A673 (cell line): ENCODE measurements at regions not wholly inside any gene's neighbourhood (a gene's known extent, or its start where the extent isn't known, plus 50 kb on each side); places are given as distances from the start of the nearest gene placed in this dataset.

Source experiments
- BruUV-seq: library from RNA; stranded (reverse); fragments of 400-500 nt; replicated peaks from 2 replicates; lab custom pipeline; 2021; lab: Mats Ljungman, UMichigan
- CTCF ChIA-PET: fragments of 300-600 bp; sonication (Branson Sonifier 250); formaldehyde crosslinking; loops from one replicate; lab custom pipeline; 2022; ENCODE audit warnings: antibody characterized with exemption; lab: Charles Lee
- POLR2A ChIA-PET: fragments of 300-600 bp; sonication (Branson Sonifier 250); formaldehyde crosslinking; loops from one replicate; lab custom pipeline; 2022; ENCODE audit warnings: antibody characterized with exemption; ENCODE audit not compliant: low non-redundant PET; lab: Charles Lee
- DNase-seq: peaks from one replicate; pipeline ENCODE4 v3.0.0-alpha.2; 2015; ENCODE audit warnings: low spot score
- H3K27ac ChIP-seq: fragments of 200-600 bp; sonication (generic); 2 replicates; pipeline ENCODE4 v1.5.1; 2016; ENCODE audit warnings: mixed run types, low read depth, mild to moderate bottlenecking, mixed read lengths, antibody characterized with exemption, low read length; ENCODE audit not compliant: poor library complexity, severe bottlenecking
- H3K27me3 ChIP-seq: fragments of 200-600 bp; sonication (generic); replicated peaks from 2 replicates; pipeline ENCODE4 v1.6.1; 2017; ENCODE audit warnings: mixed run types, low read depth, mild to moderate bottlenecking, mixed read lengths, antibody characterized with exemption, low read length; ENCODE audit not compliant: insufficient read depth, poor library complexity
- H3K36me3 ChIP-seq: fragments of 200-600 bp; sonication (generic); 2 replicates; pipeline ENCODE4 v1.6.1; 2016; ENCODE audit warnings: mixed run types, mild to moderate bottlenecking, mixed read lengths, antibody characterized with exemption, low read length; ENCODE audit not compliant: insufficient read depth, poor library complexity, severe bottlenecking
- H3K4me1 ChIP-seq: fragments of 200-600 bp; sonication (generic); 2 replicates; pipeline ENCODE4 v1.6.1; 2017; ENCODE audit warnings: mixed run types, mild to moderate bottlenecking, mixed read lengths, antibody characterized with exemption, low read length; ENCODE audit not compliant: insufficient read depth, poor library complexity, severe bottlenecking
- H3K4me3 ChIP-seq: fragments of 200-600 bp; sonication (generic); 2 replicates; pipeline ENCODE4 v1.5.1; 2016; ENCODE audit warnings: low read depth, mixed run types, mild to moderate bottlenecking, mixed read lengths, low read length; ENCODE audit not compliant: poor library complexity, severe bottlenecking
- H3K9me3 ChIP-seq: fragments of 200-600 bp; sonication (generic); 2 replicates; pipeline ENCODE4 v1.6.1; 2016; ENCODE audit warnings: mixed run types, low read depth, mild to moderate bottlenecking, mixed read lengths, antibody characterized with exemption, low read length; ENCODE audit not compliant: poor library complexity, severe bottlenecking
- CTCF ChIP-seq: fragments of 300-800, 200-600 bp; sonication (generic); conservative IDR thresholded peaks from 2 replicates; pipeline ENCODE4 v1.5.1; 2017; ENCODE audit warnings: low read depth, mild to moderate bottlenecking, antibody characterized with exemption, low read length, moderate library complexity, mixed read lengths
- EZH2 ChIP-seq: fragments of 200-600 bp; sonication (generic); IDR thresholded peaks from 2 replicates; pipeline ENCODE4 v1.6.1; 2017; ENCODE audit warnings: borderline replicate concordance, low read depth, mild to moderate bottlenecking, mixed read lengths, antibody characterized with exemption, low read length; ENCODE audit not compliant: poor library complexity, severe bottlenecking
- intact Hi-C: fragments of 100-400 bp; cut with micrococcal nuclease; formaldehyde crosslinking; loops from one replicate; pipeline ENCODE4 v1.10.0; 2022; ENCODE audit not compliant: unreplicated experiment

- no peaks in the 10 kb centered on the region for H3K36me3 ChIP-seq
- H3K4me3 ChIP-seq: no peak overlapping the region
- H3K27ac ChIP-seq: no peak overlapping the region
- POLR2A ChIA-PET: no interaction called here
- BruUV-seq: no TSS peak
- no peak for TF ChIP-seq CTCF
- no peak for TF ChIP-seq EZH2
- intact Hi-C loops: no loop called here
- H3K4me1 ChIP-seq: no peaks in the 10 kb centered on the region
- H3K27me3 ChIP-seq: no peaks in the 10 kb centered on the region
- CTCF ChIA-PET: no interaction called here
- H3K9me3 ChIP-seq: no peaks in the 10 kb centered on the region
- DNase-seq: no peak
Observed at GRCh38 chr4:3689006-3689405, 77.2 kb upstream of the ADRA2C start.

GRCh38 chr4:3688018-3688998, 77.9 kb upstream of the ADRA2C start:
- no peak for DNase-seq

GRCh38 chr4:3687538-3687937, 78.6 kb upstream of the ADRA2C start:
- H3K27me3 ChIP-seq: no peaks in the 10 kb centered on the region
- no peak for TF ChIP-seq EZH2
- TF ChIP-seq CTCF: no peak
- no peaks in the 10 kb centered on the region for H3K36me3 ChIP-seq
- H3K9me3 ChIP-seq: no peaks in the 10 kb centered on the region
- no peak for DNase-seq
- intact Hi-C loops: no loop called here
- BruUV-seq: no TSS peak
- ChIA-PET CTCF (no interaction called here), POLR2A (no interaction called here)
- no peak overlapping the region for H3K27ac ChIP-seq
- no peaks in the 10 kb centered on the region for H3K4me1 ChIP-seq
- H3K4me3 ChIP-seq: no peak overlapping the region

More at GRCh38 chr4:3688018-3688998, 77.9 kb upstream of the ADRA2C start:
- intact Hi-C loops: no loop called here
- Histone ChIP-seq H3K27me3 (no peaks in the 10 kb centered on the region), H3K4me3 (no peak overlapping the region), H3K27ac (no peak overlapping the region), H3K36me3 (no peaks in the 10 kb centered on the region), H3K9me3 (no peaks in the 10 kb centered on the region), H3K4me1 (no peaks in the 10 kb centered on the region)
- no TSS peak for BruUV-seq
- CTCF ChIA-PET: no interaction called here
- no peak for TF ChIP-seq EZH2
- TF ChIP-seq CTCF: no peak
- POLR2A ChIA-PET: no interaction called here
